Loucy (cell line): ENCODE measurements at regions not wholly inside any gene's neighbourhood (a gene's known extent, or its start where the extent isn't known, plus 50 kb on each side); places are given as distances from the start of the nearest gene placed in this dataset.

Experiments
- H2AFZ ChIP-seq: fragments of 200-600 bp; sonication (generic); 2 replicates; pipeline ENCODE4 v1.6.0; 2016; ENCODE audit warnings: antibody characterized with exemption, mild to moderate bottlenecking, low read length, moderate library complexity
- H3F3A ChIP-seq: fragments of 200-600 bp; 2 replicates; pipeline ENCODE4 v1.6.0; 2016; ENCODE audit warnings: antibody characterized with exemption, low read depth, mild to moderate bottlenecking
- H3K27me3 ChIP-seq: fragments of 200-600 bp; sonication (generic); 2 replicates; pipeline ENCODE4 v1.6.1; 2014; ENCODE audit warnings: low read length, mild to moderate bottlenecking; ENCODE audit not compliant: insufficient read depth, poor library complexity, severe bottlenecking
- H3K36me3 ChIP-seq: fragments of 200-600 bp; sonication (generic); 2 replicates; pipeline ENCODE4 v1.6.1; 2016; ENCODE audit warnings: low read length; ENCODE audit not compliant: insufficient read depth
- H3K4me1 ChIP-seq: fragments of 200-600 bp; sonication (generic); 2 replicates; pipeline ENCODE4 v1.5.1; 2014; ENCODE audit warnings: low read length, mild to moderate bottlenecking; ENCODE audit not compliant: insufficient read depth, poor library complexity, severe bottlenecking
- H3K4me2 ChIP-seq: fragments of 200-600 bp; sonication (generic); 2 replicates; pipeline ENCODE4 v1.6.0; 2014; ENCODE audit warnings: antibody characterized with exemption, low read length, low read depth, mild to moderate bottlenecking; ENCODE audit not compliant: poor library complexity, severe bottlenecking
- H3K4me3 ChIP-seq: fragments of 200-600 bp; sonication (generic); 2 replicates; pipeline ENCODE4 v1.5.1; 2014; ENCODE audit warnings: low read length, mild to moderate bottlenecking, mixed read lengths; ENCODE audit not compliant: poor library complexity, severe bottlenecking
- H3K79me2 ChIP-seq: fragments of 200-600 bp; sonication (generic); 2 replicates; pipeline ENCODE4 v1.6.1; 2014; ENCODE audit warnings: low read length; ENCODE audit not compliant: insufficient read depth
- H3K9ac ChIP-seq: fragments of 200-600 bp; sonication (generic); 2 replicates; pipeline ENCODE4 v1.6.0; 2014; ENCODE audit warnings: mild to moderate bottlenecking, low read depth, low read length, moderate library complexity; ENCODE audit not compliant: poor library complexity, severe bottlenecking
- H3K9me2 ChIP-seq: fragments of 200-600 bp; sonication (generic); replicated peaks from 2 replicates; pipeline ENCODE4 v1.6.1; 2016; ENCODE audit warnings: low read depth, low read length, mixed read lengths
- H3K9me3 ChIP-seq: fragments of 200-600 bp; sonication (generic); 2 replicates; pipeline ENCODE4 v1.6.1; 2014; ENCODE audit warnings: mild to moderate bottlenecking, antibody characterized with exemption, low read length, low read depth; ENCODE audit not compliant: insufficient read depth
- H4K20me1 ChIP-seq: fragments of 200-600 bp; sonication (generic); 2 replicates; pipeline ENCODE4 v1.6.0; 2014; ENCODE audit warnings: antibody characterized with exemption, low read length, mild to moderate bottlenecking; ENCODE audit not compliant: insufficient read depth, poor library complexity, severe bottlenecking
- CTCF ChIP-seq: fragments of 200-600 bp; sonication (generic); conservative IDR thresholded peaks from 2 replicates; pipeline ENCODE4 v1.5.1; 2014; ENCODE audit warnings: mild to moderate bottlenecking, antibody characterized with exemption, low read length
- EZH2phosphoT487 ChIP-seq: fragments of 200-600 bp; IDR thresholded peaks from 2 replicates; pipeline ENCODE4 v1.6.1; 2018; ENCODE audit warnings: antibody characterized with exemption, mild to moderate bottlenecking, moderate library complexity, borderline replicate concordance

- no peak for TF ChIP-seq CTCF
- no peak for TF ChIP-seq EZH2phosphoT487
- Histone ChIP-seq H3K4me3 (no peak overlapping the region), H4K20me1 (no peaks in the 10 kb centered on the region), H3F3A (no peaks in the 10 kb centered on the region), H3K4me2 (no peak overlapping the region), H3K36me3 (no peaks in the 10 kb centered on the region), H3K9me3 (no peaks in the 10 kb centered on the region), H3K9me2 (no peaks in the 10 kb centered on the region), H3K4me1 (no peaks in the 10 kb centered on the region), H3K79me2 (no peaks in the 10 kb centered on the region), H2AFZ (no peak overlapping the region), H3K27me3 (no peaks in the 10 kb centered on the region), H3K9ac (no peak overlapping the region)
These were observed 214.6 kb upstream of the CDH4 start for GRCh38 chr20:61037498-61037897.

GRCh38 chr20:61041481-61041880, 210.6 kb upstream of the CDH4 start:
- Histone ChIP-seq H3K4me2 (no peak overlapping the region), H3K4me1 (no peaks in the 10 kb centered on the region), H4K20me1 (no peaks in the 10 kb centered on the region), H3F3A (no peaks in the 10 kb centered on the region), H3K79me2 (no peaks in the 10 kb centered on the region), H3K9me2 (no peaks in the 10 kb centered on the region), H3K36me3 (no peaks in the 10 kb centered on the region), H3K27me3 (no peaks in the 10 kb centered on the region), H2AFZ (no peak overlapping the region), H3K9ac (no peak overlapping the region), H3K9me3 (no peaks in the 10 kb centered on the region), H3K4me3 (no peak overlapping the region)
- TF ChIP-seq EZH2phosphoT487 (no peak), CTCF (no peak)

- no peaks in the 10 kb centered on the region for H3K4me1 ChIP-seq
- no peak overlapping the region for H3K4me2 ChIP-seq
- TF ChIP-seq EZH2phosphoT487 = no peak
- TF ChIP-seq CTCF = no peak
- no peaks in the 10 kb centered on the region for H3K9me3 ChIP-seq
- H4K20me1 ChIP-seq = no peaks in the 10 kb centered on the region
- H3K9me2 ChIP-seq = no peaks in the 10 kb centered on the region
- H3K36me3 ChIP-seq = no peaks in the 10 kb centered on the region
- no peaks in the 10 kb centered on the region for H3K27me3 ChIP-seq
- no peak overlapping the region for H3K9ac ChIP-seq
- no peak overlapping the region for H3K4me3 ChIP-seq
- H2AFZ ChIP-seq = no peak overlapping the region
- no peaks in the 10 kb centered on the region for H3F3A ChIP-seq
- no peaks in the 10 kb centered on the region for H3K79me2 ChIP-seq
These were observed 209.3 kb upstream of the CDH4 start for GRCh38 chr20:61042506-61043385.
